Caco-2 (cell line): ENCODE measurements at regions not wholly inside any gene's neighbourhood (a gene's known extent, or its start where the extent isn't known, plus 50 kb on each side); places are given as distances from the start of the nearest gene placed in this dataset.

Experiments used
- BruUV-seq: library from RNA; stranded (reverse); fragments of 400-500 nt; replicated peaks from 2 replicates; lab custom pipeline; 2021; lab: Mats Ljungman, UMichigan
- CTCF ChIA-PET: fragments of 300-600 bp; sonication (Branson Sonifier 250); formaldehyde crosslinking; loops from one replicate; lab custom pipeline; 2022; ENCODE audit warnings: antibody characterized with exemption; lab: Charles Lee
- POLR2A ChIA-PET: fragments of 300-600 bp; sonication (Branson Sonifier 250); formaldehyde crosslinking; loops from one replicate; lab custom pipeline; 2022; ENCODE audit warnings: antibody characterized with exemption; lab: Charles Lee
- DNase-seq, 2 experiments: peaks; one replicate each; pipeline versions ENCODE4 v3.0.0 to v3.0.0-alpha.2; 2020 to 2022
- H3K27me3 ChIP-seq: replicated peaks from 2 replicates; pipeline ENCODE4 v1.6.0; 2011; ENCODE audit warnings: low read length; ENCODE audit not compliant: control insufficient read depth, insufficient read depth
- H3K36me3 ChIP-seq: 2 replicates; pipeline ENCODE4 v1.5.1; 2011; ENCODE audit warnings: low read length; ENCODE audit not compliant: control insufficient read depth, insufficient read depth
- H3K4me1 ChIP-seq: fragments of 250-450 bp; sonication (Bioruptor Pico); 2 replicates; pipeline ENCODE4 v1.5.1; 2020; ENCODE audit warnings: mild to moderate bottlenecking
- H3K4me3 ChIP-seq: 2 replicates; pipeline ENCODE4 v1.5.1; 2011; ENCODE audit warnings: low read depth, mild to moderate bottlenecking, control low read depth, low read length
- H3K9me3 ChIP-seq: fragments of 250-450 bp; sonication (Bioruptor Pico); 2 replicates; pipeline ENCODE4 v1.5.1; 2020; ENCODE audit warnings: mild to moderate bottlenecking, moderate library complexity
- H3K27ac Mint-ChIP-seq: one replicate; pipeline ENCODE4 v1.8.0; 2022; ENCODE audit warnings: mixed read lengths; ENCODE audit not compliant: unreplicated experiment
- H3K27me3 Mint-ChIP-seq: one replicate; pipeline ENCODE4 v1.8.0; 2022; ENCODE audit warnings: mixed read lengths; ENCODE audit not compliant: insufficient read depth, unreplicated experiment
- H3K36me3 Mint-ChIP-seq: one replicate; pipeline ENCODE4 v1.8.0; 2022; ENCODE audit warnings: mild to moderate bottlenecking, mixed read lengths; ENCODE audit not compliant: insufficient read depth, unreplicated experiment
- H3K4me1 Mint-ChIP-seq: one replicate; pipeline ENCODE4 v1.8.0; 2022; ENCODE audit warnings: low read depth, mixed read lengths; ENCODE audit not compliant: unreplicated experiment
- H3K4me3 Mint-ChIP-seq: one replicate; pipeline ENCODE4 v1.8.0; 2022; ENCODE audit warnings: mild to moderate bottlenecking, moderate library complexity, mixed read lengths; ENCODE audit not compliant: unreplicated experiment
- H3K9me3 Mint-ChIP-seq: one replicate; pipeline ENCODE4 v1.8.0; 2022; ENCODE audit warnings: mixed read lengths; ENCODE audit not compliant: unreplicated experiment
- intact Hi-C: fragments of 100-400 bp; cut with micrococcal nuclease; formaldehyde crosslinking; loops from one replicate; pipeline ENCODE4 v1.10.0; 2022; ENCODE audit not compliant: unreplicated experiment
- TF ChIP-seq, protein P1 (sequence below), 2 experiments: fragments of 200-600 bp in 1 of 2; IDR thresholded peaks; 1 replicate in 1 of 2; 2 replicates in 1 of 2; pipeline versions ENCODE4 v1.5.1 to v1.8.0; 2011 to 2022; ENCODE audit warnings: antibody characterized with exemption in 1 of 2, control low read depth in 1 of 2, inconsistent platforms in 1 of 2, low read depth in 1 of 2, low read length in 1 of 2, mild to moderate bottlenecking in 1 of 2, moderate library complexity in 1 of 2; ENCODE audit not compliant: insufficient read depth in 1 of 2, severe bottlenecking in 1 of 2, unreplicated experiment in 1 of 2

DNA sequence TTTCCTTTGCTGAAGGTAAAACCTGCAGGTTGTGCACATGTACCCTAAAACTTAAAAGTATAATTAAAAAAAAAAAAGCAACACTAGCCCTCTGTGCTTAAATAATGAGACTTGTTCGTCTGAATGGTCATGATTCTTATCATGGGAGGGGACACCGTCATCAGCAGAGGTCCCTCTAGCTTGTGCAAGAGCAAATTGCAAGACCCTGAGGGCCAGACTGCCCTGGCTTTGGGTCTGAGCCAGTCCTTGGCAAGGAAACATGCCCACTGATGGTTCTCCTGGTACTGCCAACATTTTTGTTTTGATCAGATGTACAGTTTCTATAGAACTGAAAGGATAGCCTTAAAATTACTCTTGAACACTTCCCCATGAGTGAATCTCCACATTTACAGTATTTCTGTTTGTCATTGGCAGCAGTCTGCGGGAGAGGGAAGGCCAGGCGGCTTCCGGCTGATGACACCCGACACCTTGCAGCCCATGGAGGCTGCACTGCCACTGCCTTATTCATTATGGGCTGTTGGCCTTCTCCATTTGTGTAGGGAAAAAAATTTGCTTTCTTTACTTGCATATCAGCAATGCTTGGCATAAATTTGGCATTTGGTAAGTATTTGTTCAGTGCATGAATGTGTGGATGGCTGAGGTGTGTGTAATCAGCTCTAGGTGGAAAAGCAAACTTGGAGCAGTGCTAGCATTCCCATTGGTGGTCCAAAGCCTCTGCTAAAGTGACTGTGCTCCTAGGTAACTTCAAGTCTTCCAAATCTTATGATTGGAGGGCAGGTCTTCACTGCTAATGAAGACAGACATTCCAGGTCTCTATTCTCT, 161.6 kb upstream of the ALKAL2 start:
- H3K9me3 ChIP-seq = no peaks in the 10 kb centered on the region
- peaks cover 1% of the 10 kb centered on the region; the same call in 1 of the 2 replicates for H3K27me3 ChIP-seq
- no peak for DNase-seq
- no peak overlapping the region for H3K4me3 ChIP-seq
- BruUV-seq = no TSS peak
- TF ChIP-seq, protein P1, sequence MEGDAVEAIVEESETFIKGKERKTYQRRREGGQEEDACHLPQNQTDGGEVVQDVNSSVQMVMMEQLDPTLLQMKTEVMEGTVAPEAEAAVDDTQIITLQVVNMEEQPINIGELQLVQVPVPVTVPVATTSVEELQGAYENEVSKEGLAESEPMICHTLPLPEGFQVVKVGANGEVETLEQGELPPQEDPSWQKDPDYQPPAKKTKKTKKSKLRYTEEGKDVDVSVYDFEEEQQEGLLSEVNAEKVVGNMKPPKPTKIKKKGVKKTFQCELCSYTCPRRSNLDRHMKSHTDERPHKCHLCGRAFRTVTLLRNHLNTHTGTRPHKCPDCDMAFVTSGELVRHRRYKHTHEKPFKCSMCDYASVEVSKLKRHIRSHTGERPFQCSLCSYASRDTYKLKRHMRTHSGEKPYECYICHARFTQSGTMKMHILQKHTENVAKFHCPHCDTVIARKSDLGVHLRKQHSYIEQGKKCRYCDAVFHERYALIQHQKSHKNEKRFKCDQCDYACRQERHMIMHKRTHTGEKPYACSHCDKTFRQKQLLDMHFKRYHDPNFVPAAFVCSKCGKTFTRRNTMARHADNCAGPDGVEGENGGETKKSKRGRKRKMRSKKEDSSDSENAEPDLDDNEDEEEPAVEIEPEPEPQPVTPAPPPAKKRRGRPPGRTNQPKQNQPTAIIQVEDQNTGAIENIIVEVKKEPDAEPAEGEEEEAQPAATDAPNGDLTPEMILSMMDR (IDR thresholded peaks at IDR 0.05; ENCODE audit: insufficient read depth in 1 of 2, low read depth in 1 of 2, low read length in 1 of 2, severe bottlenecking in 1 of 2, unreplicated experiment in 1 of 2) = no peak
- no peaks in the 10 kb centered on the region for H3K36me3 ChIP-seq
- Mint-ChIP-seq H3K4me3 (no peak overlapping the region), H3K27me3 (peaks cover 6% of the 10 kb centered on the region), H3K36me3 (no peaks in the 10 kb centered on the region), H3K9me3 (no peaks in the 10 kb centered on the region), H3K4me1 (no peaks in the 10 kb centered on the region), H3K27ac (no peak overlapping the region)
- H3K4me1 ChIP-seq = no peaks in the 10 kb centered on the region
- CTCF ChIA-PET = no interaction called here
- intact Hi-C loops = no loop called here
- POLR2A ChIA-PET = no interaction called here

DNA sequence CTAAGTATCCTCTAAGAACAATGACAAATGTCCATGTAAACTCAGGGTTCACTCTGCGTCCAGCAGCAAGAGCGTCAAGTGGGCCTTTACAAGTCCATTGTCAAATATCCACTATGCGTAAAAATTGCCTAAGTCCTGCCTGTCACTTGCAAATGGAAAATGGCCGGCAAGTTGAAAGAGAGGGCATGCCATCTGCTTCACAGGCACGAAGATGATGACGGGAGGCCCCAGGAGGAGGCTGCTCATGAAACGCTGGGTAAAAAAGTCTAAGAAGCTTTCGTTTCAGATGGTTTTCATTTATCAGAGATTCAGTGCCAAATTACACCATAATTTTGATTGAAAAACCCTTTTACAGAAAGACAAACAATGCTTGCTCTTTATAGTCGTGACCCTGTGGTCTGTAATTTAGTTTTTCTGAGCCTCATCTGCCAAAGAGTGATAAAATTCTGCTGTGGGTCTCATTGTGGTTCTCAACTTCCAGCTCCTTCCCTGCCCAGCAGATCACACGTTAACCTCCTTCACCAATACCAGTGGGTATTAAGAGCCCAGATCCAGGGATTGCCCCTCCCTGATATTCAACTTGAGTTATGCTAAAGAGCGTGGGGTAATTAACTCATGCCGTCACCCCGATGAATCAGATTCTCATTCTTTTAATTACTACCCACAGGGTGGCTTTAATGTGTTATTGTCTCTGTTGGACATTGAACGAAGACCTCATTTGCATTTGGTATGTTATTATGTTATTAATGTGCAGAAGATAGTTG, 160.2 kb upstream of the ALKAL2 start:
- H3K4me1 Mint-ChIP-seq = no peaks in the 10 kb centered on the region
- no peak overlapping the region for H3K27ac Mint-ChIP-seq

DNA sequence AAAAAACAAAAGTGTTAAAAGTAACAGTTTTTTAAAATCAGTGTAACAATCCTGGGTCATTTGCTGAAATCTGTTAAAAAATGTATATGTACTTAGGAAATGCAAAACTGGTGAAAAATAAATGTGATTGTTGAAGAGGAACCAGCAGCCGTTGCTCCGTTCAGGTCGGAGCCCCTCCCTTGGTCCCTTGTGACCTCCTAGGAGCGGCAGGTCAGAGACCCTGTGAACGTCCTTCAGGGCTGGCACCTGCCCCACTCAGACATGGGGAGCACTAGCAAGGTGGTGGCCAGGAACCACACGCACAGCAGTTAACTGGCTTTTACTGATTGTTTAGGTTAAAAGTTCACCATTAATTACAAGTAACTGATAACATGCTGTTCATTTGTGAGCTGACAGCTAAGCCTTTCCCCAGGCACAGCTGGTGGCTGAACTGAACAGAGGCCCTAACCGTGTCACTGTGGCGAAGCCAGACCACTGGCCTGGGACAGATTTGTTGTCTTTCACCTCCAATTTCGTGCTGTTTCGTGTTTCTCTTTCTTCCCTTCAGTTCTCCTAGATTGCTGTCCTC, 159.2 kb upstream of the ALKAL2 start:
- Mint-ChIP-seq H3K9me3 (no peaks in the 10 kb centered on the region), H3K27ac (no peak overlapping the region), H3K4me3 (no peak overlapping the region), H3K36me3 (no peaks in the 10 kb centered on the region), H3K4me1 (no peaks in the 10 kb centered on the region), H3K27me3 (peaks cover 6% of the 10 kb centered on the region)
- no peak overlapping the region for H3K4me3 ChIP-seq
- DNase-seq = no peak
- no peaks in the 10 kb centered on the region for H3K9me3 ChIP-seq
- intact Hi-C loops = no loop called here
- TF ChIP-seq, protein P1 (IDR thresholded peaks at IDR 0.05; ENCODE audit: insufficient read depth in 1 of 2, low read depth in 1 of 2, low read length in 1 of 2, severe bottlenecking in 1 of 2, unreplicated experiment in 1 of 2) = no peak
- H3K36me3 ChIP-seq = no peaks in the 10 kb centered on the region
- H3K4me1 ChIP-seq = no peaks in the 10 kb centered on the region
- ChIA-PET CTCF (interaction anchor here (0.6 kb wide), 1 partner anchor 1529 kb away, joined by 3 read pairs; no protein-coding TSS in a partner anchor), POLR2A (no interaction called here)
- no TSS peak for BruUV-seq
- no peaks in the 10 kb centered on the region for H3K27me3 ChIP-seq

More for the DNA sequence above, 160.2 kb upstream of the ALKAL2 start:
- Mint-ChIP-seq H3K4me3 (no peak overlapping the region), H3K36me3 (no peaks in the 10 kb centered on the region), H3K9me3 (no peaks in the 10 kb centered on the region), H3K27me3 (peaks cover 6% of the 10 kb centered on the region)
- no TSS peak for BruUV-seq
- intact Hi-C loops = no loop called here
- no peaks in the 10 kb centered on the region for H3K9me3 ChIP-seq
- TF ChIP-seq, protein P1 (IDR thresholded peaks at IDR 0.05; ENCODE audit: insufficient read depth in 1 of 2, low read depth in 1 of 2, low read length in 1 of 2, severe bottlenecking in 1 of 2, unreplicated experiment in 1 of 2) = no peak
- no peak overlapping the region for H3K4me3 ChIP-seq
- H3K4me1 ChIP-seq = no peaks in the 10 kb centered on the region
- H3K27me3 ChIP-seq = peaks cover 1% of the 10 kb centered on the region; the same call in 1 of the 2 replicates
- POLR2A ChIA-PET = no interaction called here
- H3K36me3 ChIP-seq = no peaks in the 10 kb centered on the region
- CTCF ChIA-PET = no interaction called here
- no peak for DNase-seq
